Mammary epithelial cell (primary cell): ENCODE measurements at regions not wholly inside any gene's neighbourhood (a gene's known extent, or its start where the extent isn't known, plus 50 kb on each side); places are given as distances from the start of the nearest gene placed in this dataset.

Experiments used
- CTCF ChIP-seq, 2 donors: IDR thresholded peaks in 1 of 2; conservative IDR thresholded peaks in 1 of 2; 2 replicates each; pipeline ENCODE4 v1.5.1; 2011 to 2012; ENCODE audit warnings: inconsistent platforms in 2 of 2, low read length in 2 of 2, mild to moderate bottlenecking in 2 of 2, control low read depth in 1 of 2, low read depth in 1 of 2; ENCODE audit not compliant: insufficient read depth in 1 of 2; ENCODE audit errors: extremely low read depth in 1 of 2
- EZH2 ChIP-seq: IDR thresholded peaks from 2 replicates; pipeline ENCODE4 v1.6.1; 2012; ENCODE audit warnings: low read length, inconsistent platforms, borderline replicate concordance

- TF ChIP-seq CTCF (conservative IDR thresholded peaks at IDR 0.05 in 1 of 2, IDR thresholded peaks at IDR 0.05 in 1 of 2; ENCODE audit: extremely low read depth in 1 of 2, insufficient read depth in 1 of 2, low read depth in 1 of 2, low read length in 2 of 2): no peak
- no peak for TF ChIP-seq EZH2
Measured at GRCh38 chr22:49070501-49070900, 757.2 kb downstream of the BRD1 start.
